ENCODE measurements at regions not wholly inside any gene's neighbourhood (a gene's known extent, or its start where the extent isn't known, plus 50 kb on each side); places are given as distances from the start of the nearest gene placed in this dataset.

GRCh38 chr14:25197885-25198284 lies 147.9 kb upstream of the STXBP6 start:
- no peak overlapping the region for H3K4me3 ChIP-seq (ENCODE audit: low read depth, low read length)
- no peak for DNase-seq (ENCODE audit: low read depth)

GRCh38 chr14:25180221-25180620 lies 130.3 kb upstream of the STXBP6 start:
- no peak for DNase-seq (ENCODE audit: low read depth)
- TF ChIP-seq CTCF (IDR thresholded peaks at IDR 0.05; ENCODE audit: insufficient read depth, low read length): no peak
- H3K4me3 ChIP-seq (ENCODE audit: low read depth, low read length): no peak overlapping the region

More at GRCh38 chr14:25197885-25198284, 147.9 kb upstream of the STXBP6 start:
- no peak for TF ChIP-seq CTCF (IDR thresholded peaks at IDR 0.05; ENCODE audit: insufficient read depth, low read length)

- DNase-seq (ENCODE audit: low read depth): no peak
- TF ChIP-seq CTCF (IDR thresholded peaks at IDR 0.05; ENCODE audit: insufficient read depth, low read length): no peak
These were observed 128.3 kb upstream of the STXBP6 start for GRCh38 chr14:25178255-25178654.

GRCh38 chr14:25150934-25151790 lies 101.2 kb upstream of the STXBP6 start:
- DNase-seq (ENCODE audit: low read depth): peak; percentile 75
- no peak overlapping the region for H3K4me3 ChIP-seq (ENCODE audit: low read depth, low read length)
- peak; percentile 76 for TF ChIP-seq CTCF (IDR thresholded peaks at IDR 0.05; ENCODE audit: insufficient read depth, low read length)

More at GRCh38 chr14:25178255-25178654, 128.3 kb upstream of the STXBP6 start:
- no peak overlapping the region for H3K4me3 ChIP-seq (ENCODE audit: low read depth, low read length)

GRCh38 chr14:25150401-25150800 lies 100.5 kb upstream of the STXBP6 start:
- no peak overlapping the region for H3K4me3 ChIP-seq (ENCODE audit: low read depth, low read length)
- peak; percentile 11 for DNase-seq (ENCODE audit: low read depth)
- peak; percentile 2 for TF ChIP-seq CTCF (IDR thresholded peaks at IDR 0.05; ENCODE audit: insufficient read depth, low read length)

GRCh38 chr14:25140411-25140810 lies 90.5 kb upstream of the STXBP6 start:
- no peak for TF ChIP-seq CTCF (IDR thresholded peaks at IDR 0.05; ENCODE audit: insufficient read depth, low read length)
- DNase-seq (ENCODE audit: low read depth): no peak
- no peak overlapping the region for H3K4me3 ChIP-seq (ENCODE audit: low read depth, low read length)

All from fibroblast of the aortic adventitia (primary cell).